ENCODE measurements at regions not wholly inside any gene's neighbourhood (a gene's known extent, or its start where the extent isn't known, plus 50 kb on each side); places are given as distances from the start of the nearest gene placed in this dataset.

DNA sequence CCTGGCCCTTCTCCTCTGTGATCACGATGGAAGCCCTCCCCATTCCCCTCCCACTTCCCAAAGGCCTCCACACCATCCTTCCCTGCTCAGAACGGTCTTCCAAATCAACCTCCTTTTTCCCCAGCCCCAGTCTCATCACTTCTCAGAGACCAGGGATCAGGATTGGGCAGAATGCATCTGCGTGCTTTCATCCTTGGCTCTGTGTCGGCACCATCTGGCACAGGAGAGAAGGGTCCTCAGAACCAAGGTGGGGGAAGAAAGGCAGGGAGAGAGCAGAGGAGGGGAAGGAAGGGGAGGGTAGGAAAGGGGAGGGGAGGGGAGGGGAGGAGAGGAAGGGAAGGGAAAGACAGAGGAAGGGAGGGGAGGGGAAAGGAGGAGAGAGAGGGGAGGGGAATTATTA, 52.4 kb upstream of the FICD start:
- DNase-seq (ENCODE audit: low spot score) = no peak
- Histone ChIP-seq H3K36me3 (no peaks in the 10 kb centered on the region), H3K27me3 (no peaks in the 10 kb centered on the region), H3K4me3 (no peak overlapping the region), H3K27ac (no peak overlapping the region), H3K9me3 (no peaks in the 10 kb centered on the region), H3K4me1 (no peaks in the 10 kb centered on the region)
- TF ChIP-seq, protein P1, sequence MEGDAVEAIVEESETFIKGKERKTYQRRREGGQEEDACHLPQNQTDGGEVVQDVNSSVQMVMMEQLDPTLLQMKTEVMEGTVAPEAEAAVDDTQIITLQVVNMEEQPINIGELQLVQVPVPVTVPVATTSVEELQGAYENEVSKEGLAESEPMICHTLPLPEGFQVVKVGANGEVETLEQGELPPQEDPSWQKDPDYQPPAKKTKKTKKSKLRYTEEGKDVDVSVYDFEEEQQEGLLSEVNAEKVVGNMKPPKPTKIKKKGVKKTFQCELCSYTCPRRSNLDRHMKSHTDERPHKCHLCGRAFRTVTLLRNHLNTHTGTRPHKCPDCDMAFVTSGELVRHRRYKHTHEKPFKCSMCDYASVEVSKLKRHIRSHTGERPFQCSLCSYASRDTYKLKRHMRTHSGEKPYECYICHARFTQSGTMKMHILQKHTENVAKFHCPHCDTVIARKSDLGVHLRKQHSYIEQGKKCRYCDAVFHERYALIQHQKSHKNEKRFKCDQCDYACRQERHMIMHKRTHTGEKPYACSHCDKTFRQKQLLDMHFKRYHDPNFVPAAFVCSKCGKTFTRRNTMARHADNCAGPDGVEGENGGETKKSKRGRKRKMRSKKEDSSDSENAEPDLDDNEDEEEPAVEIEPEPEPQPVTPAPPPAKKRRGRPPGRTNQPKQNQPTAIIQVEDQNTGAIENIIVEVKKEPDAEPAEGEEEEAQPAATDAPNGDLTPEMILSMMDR (IDR thresholded peaks at IDR 0.05) = no peak

GRCh38 chr12:108461058-108461660, 53.9 kb upstream of the FICD start:
- Histone ChIP-seq H3K9me3 (no peaks in the 10 kb centered on the region), H3K4me3 (no peak overlapping the region), H3K4me1 (no peaks in the 10 kb centered on the region), H3K27ac (no peak overlapping the region), H3K36me3 (no peaks in the 10 kb centered on the region), H3K27me3 (no peaks in the 10 kb centered on the region)
- TF ChIP-seq, protein P1 (IDR thresholded peaks at IDR 0.05) = no peak
- no peak for DNase-seq (ENCODE audit: low spot score)

DNA sequence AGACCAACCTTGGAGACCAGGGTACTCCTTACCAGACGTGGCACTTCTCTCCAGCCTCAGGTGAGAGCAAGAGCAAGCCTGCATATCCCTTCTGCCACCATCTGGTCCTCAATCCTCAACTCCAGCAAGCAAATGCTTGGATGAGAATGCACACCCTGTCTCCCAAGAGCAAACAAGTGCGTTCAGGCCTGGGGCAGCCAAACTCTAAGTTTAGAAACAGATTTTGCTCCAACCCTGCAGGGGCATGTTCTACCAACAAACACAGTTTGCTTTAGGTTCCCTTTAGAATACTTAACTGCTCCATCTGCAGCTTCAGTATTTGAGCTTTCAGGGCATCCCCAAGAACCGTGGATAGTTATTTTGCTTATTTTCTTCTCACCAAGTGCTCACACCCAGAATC, 55.9 kb upstream of the FICD start:
- no peaks in the 10 kb centered on the region for H3K27me3 ChIP-seq
- TF ChIP-seq, protein P1 (IDR thresholded peaks at IDR 0.05) = no peak

DNA sequence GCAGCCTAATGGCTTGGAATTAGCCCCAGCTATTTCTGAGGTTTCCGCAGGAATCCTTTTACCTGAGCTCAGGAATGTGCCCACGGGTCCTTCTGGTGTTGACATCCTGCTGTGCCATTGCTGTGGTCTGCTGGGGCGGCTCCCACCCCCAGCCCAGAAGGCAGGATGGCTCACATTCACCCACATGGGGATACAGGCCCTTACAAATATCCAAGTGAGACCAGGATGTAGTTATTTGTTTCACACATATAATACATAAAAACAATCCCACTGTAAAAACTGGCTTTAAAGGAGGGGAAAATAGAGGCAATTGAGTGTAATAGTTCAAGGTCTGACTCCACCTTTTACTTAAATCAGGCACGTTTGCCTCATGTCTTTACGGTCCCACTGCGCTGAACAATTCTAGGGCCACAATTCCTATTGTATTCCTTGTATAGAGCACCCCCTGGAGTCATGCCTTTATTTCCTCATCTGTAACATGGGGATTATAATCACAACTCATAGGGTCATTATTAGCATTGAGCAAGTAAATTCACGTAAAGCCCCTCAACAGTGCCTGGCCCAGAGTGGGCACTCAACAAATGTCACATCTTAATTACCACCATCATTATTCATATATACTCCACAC, 57.2 kb upstream of the FICD start:
- no peaks in the 10 kb centered on the region for H3K36me3 ChIP-seq
- H3K4me1 ChIP-seq = no peaks in the 10 kb centered on the region
- no peak for DNase-seq (ENCODE audit: low spot score)
- H3K9me3 ChIP-seq = no peaks in the 10 kb centered on the region
- TF ChIP-seq, protein P1 (IDR thresholded peaks at IDR 0.05) = no peak
- no peak overlapping the region for H3K27ac ChIP-seq
- H3K4me3 ChIP-seq = no peak overlapping the region
- H3K27me3 ChIP-seq = no peaks in the 10 kb centered on the region

More for the DNA sequence above, 55.9 kb upstream of the FICD start:
- Histone ChIP-seq H3K9me3 (no peaks in the 10 kb centered on the region), H3K4me3 (no peak overlapping the region), H3K36me3 (no peaks in the 10 kb centered on the region), H3K4me1 (no peaks in the 10 kb centered on the region), H3K27ac (no peak overlapping the region)
- DNase-seq (ENCODE audit: low spot score) = no peak

DNA sequence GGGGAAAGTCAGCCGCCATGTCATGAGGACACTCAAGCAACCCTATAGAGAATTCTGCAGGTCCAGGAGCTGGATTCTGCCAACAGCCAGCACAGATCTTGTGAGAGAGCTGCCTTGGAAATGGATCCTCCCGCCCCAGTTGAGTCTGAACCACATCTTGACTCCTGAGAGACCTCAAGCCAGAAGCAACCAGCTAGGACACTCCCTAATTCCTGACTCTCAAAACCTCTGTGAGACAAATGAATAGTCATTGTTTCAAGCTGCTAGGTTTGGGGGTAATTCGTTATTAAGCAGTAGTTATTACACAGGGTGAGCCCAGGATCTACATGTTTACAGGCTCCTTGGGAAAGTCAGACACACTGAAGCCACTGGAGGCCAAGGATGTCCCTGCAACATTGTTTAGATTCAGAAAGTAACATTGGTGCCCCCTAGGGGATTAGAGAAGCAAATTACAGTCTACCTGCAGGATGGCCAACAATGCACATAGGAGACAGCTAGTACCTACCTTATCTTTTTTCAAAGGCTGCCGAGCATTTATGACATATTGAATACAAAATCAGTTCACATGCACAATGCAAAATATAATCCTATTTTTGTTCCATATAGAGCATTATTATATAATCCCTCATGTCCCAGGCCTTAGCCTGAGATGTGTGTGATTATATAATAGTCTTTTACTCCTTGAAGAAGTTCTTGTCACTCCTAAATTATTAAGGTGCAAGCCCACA, 57.9 kb upstream of the FICD start:
- TF ChIP-seq, protein P1 (IDR thresholded peaks at IDR 0.05) = peak; percentile 48 to 72
- no peaks in the 10 kb centered on the region for H3K27me3 ChIP-seq
- no peak for DNase-seq (ENCODE audit: low spot score)
- no peaks in the 10 kb centered on the region for H3K9me3 ChIP-seq
- H3K4me1 ChIP-seq = no peaks in the 10 kb centered on the region
- H3K4me3 ChIP-seq = no peak overlapping the region
- no peaks in the 10 kb centered on the region for H3K36me3 ChIP-seq
- no peak overlapping the region for H3K27ac ChIP-seq
